ENCODE measurements at regions not wholly inside any gene's neighbourhood (a gene's known extent, or its start where the extent isn't known, plus 50 kb on each side); places are given as distances from the start of the nearest gene placed in this dataset.

DNA sequence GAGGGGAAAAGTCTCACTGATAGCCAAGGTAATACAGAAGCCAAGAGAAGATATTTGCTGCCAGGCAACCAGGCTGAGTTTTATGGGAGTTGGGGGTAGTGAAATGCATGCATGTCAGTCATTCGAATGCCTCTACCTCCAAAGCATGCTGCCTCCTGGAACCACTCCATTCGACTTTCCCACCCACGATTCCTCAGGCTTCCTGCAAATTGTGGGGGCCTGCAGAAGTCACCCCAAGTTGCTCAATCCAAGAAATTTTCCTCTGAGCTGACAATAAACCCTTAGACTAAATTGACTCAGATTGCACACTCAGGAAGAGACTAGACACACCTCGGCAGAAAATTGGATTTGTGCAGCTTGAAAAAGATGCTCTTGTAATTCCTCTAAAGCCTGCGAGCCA, 73.6 kb upstream of the GRK3 start:
- TF ChIP-seq, protein P1, sequence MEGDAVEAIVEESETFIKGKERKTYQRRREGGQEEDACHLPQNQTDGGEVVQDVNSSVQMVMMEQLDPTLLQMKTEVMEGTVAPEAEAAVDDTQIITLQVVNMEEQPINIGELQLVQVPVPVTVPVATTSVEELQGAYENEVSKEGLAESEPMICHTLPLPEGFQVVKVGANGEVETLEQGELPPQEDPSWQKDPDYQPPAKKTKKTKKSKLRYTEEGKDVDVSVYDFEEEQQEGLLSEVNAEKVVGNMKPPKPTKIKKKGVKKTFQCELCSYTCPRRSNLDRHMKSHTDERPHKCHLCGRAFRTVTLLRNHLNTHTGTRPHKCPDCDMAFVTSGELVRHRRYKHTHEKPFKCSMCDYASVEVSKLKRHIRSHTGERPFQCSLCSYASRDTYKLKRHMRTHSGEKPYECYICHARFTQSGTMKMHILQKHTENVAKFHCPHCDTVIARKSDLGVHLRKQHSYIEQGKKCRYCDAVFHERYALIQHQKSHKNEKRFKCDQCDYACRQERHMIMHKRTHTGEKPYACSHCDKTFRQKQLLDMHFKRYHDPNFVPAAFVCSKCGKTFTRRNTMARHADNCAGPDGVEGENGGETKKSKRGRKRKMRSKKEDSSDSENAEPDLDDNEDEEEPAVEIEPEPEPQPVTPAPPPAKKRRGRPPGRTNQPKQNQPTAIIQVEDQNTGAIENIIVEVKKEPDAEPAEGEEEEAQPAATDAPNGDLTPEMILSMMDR (IDR thresholded peaks at IDR 0.05): no peak
- TF ChIP-seq EZH2 (IDR thresholded peaks at IDR 0.05; ENCODE audit: borderline replicate concordance, insufficient read depth, low read depth, low read length, poor library complexity, severe bottlenecking): no peak

Measured in B cell (primary cell).